A549 (cell line): ENCODE measurements at regions not wholly inside any gene's neighbourhood (a gene's known extent, or its start where the extent isn't known, plus 50 kb on each side); places are given as distances from the start of the nearest gene placed in this dataset.

Source experiments
- CEBPB ChIP-seq, 2 experiments: fragments of >200 bp in 1 of 2; sonication (Bioruptor Twin) in 1 of 2; formaldehyde crosslinking in 1 of 2; IDR thresholded peaks; 2 replicates each; pipeline ENCODE4 v1.6.1; 2012 to 2016
- CTCF ChIP-seq: fragments of >200 bp; sonication (Bioruptor Twin); formaldehyde crosslinking; IDR thresholded peaks from 3 replicates; pipeline ENCODE4 v1.5.1; 2016
- EHF ChIP-seq: fragments of 250-450 bp; sonication (Bioruptor Pico); IDR thresholded peaks from 2 replicates; pipeline ENCODE4 v1.5.0; 2020; ENCODE audit warnings: mild to moderate bottlenecking
- FOSL2 ChIP-seq, 2 experiments: fragments of 450-650 bp in 1 of 2; fragments of >200 bp in 1 of 2; sonication (Bioruptor Twin) in 1 of 2; formaldehyde crosslinking; IDR thresholded peaks; 2 replicates each; pipeline versions ENCODE4 v1.5.0 to v1.6.1; 2016 to 2020; ENCODE audit warnings: mild to moderate bottlenecking in 1 of 2, moderate library complexity in 1 of 2
- HMGXB4 ChIP-seq: fragments of 250-450 bp; sonication (Bioruptor Pico); IDR thresholded peaks from 2 replicates; pipeline ENCODE4 v1.5.0; 2021; ENCODE audit warnings: mild to moderate bottlenecking, moderate library complexity, borderline replicate concordance
- KDM1A ChIP-seq: fragments of 200-600 bp; sonication (generic); IDR thresholded peaks from 2 replicates; pipeline ENCODE4 v1.6.1; 2016; ENCODE audit warnings: low read depth, mild to moderate bottlenecking
- POLR2A ChIP-seq: IDR thresholded peaks from 2 replicates; pipeline ENCODE4 v1.6.1; 2012; ENCODE audit warnings: mild to moderate bottlenecking, low read length
- RAD21 ChIP-seq, 2 experiments: fragments of >200 bp in 1 of 2; sonication (Bioruptor Twin) in 1 of 2; formaldehyde crosslinking in 1 of 2; IDR thresholded peaks in 1 of 2; conservative IDR thresholded peaks in 1 of 2; 2 replicates in 1 of 2; 3 replicates in 1 of 2; pipeline ENCODE4 v1.6.1; 2012 to 2018; ENCODE audit warnings: inconsistent platforms in 1 of 2
- REST ChIP-seq: fragments of 200-600 bp; sonication (generic); IDR thresholded peaks from 2 replicates; pipeline ENCODE4 v1.6.1; 2016; ENCODE audit warnings: antibody characterized with exemption, mild to moderate bottlenecking, moderate library complexity
- ZC3H11A ChIP-seq: fragments of 450-650 bp; IDR thresholded peaks from 2 replicates; pipeline ENCODE4 v1.6.1; 2014; ENCODE audit warnings: antibody characterized with exemption, mild to moderate bottlenecking

DNA sequence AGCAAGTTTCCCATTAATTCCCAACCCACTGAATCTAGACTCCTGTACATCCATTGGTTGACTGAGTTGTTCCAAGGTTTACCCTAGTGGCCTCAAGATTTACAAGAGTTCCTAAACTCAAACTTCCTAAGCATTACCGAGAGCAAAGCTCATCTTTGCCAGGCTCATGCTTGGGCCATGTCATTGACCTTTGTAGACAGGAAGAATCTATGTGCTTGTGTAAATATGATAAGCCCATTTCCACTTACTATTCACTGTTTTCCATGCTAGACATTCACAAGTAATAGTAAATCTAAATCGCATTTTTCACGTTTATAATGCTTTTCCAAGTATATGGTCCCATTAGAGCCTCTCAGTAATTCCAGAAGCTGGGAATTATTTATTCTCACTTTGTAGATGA is 534.5 kb upstream of the CLINT1 start:
- TF ChIP-seq POLR2A: no peak
- TF ChIP-seq RAD21 (conservative IDR thresholded peaks at IDR 0.05 in 1 of 2, IDR thresholded peaks at IDR 0.05 in 1 of 2): no peak
- no peak for TF ChIP-seq CEBPB (IDR thresholded peaks at IDR 0.05)
- TF ChIP-seq CTCF: no peak
- no peak for TF ChIP-seq KDM1A
- TF ChIP-seq FOSL2 (IDR thresholded peaks at IDR 0.05): no peak
- TF ChIP-seq FOSL2 (CRISPR knock-in tag; IDR thresholded peaks at IDR 0.05): no peak
- no peak for TF ChIP-seq EHF (CRISPR knock-in tag)
- TF ChIP-seq HMGXB4 (CRISPR knock-in tag): no peak
- TF ChIP-seq REST: no peak
- no peak for TF ChIP-seq ZC3H11A
